Lung (tissue), 11 donors: ENCODE measurements at regions not wholly inside any gene's neighbourhood (a gene's known extent, or its start where the extent isn't known, plus 50 kb on each side); places are given as distances from the start of the nearest gene placed in this dataset.
A peak's percentile ranks its signal among the peaks of the same experiment; 100 is the strongest.

Source experiments
- ATAC-seq: fragments of 200-7000 bp; cut with Tn5 transposase; one replicate; pipeline ENCODE4 v1.9.1; 2020; ENCODE audit warnings: moderate number of reproducible peaks; ENCODE audit not compliant: insufficient read depth, low FRiP score
- DNase-seq, 3 donors: peaks; one replicate each; pipeline ENCODE4 v3.0.0-alpha.2; 2013 to 2017
- H3K27ac ChIP-seq, 2 donors: one replicate each; pipeline ENCODE4 v1.5.1; 2013; ENCODE audit warnings: mild to moderate bottlenecking in 2 of 2, moderate library complexity in 2 of 2, control low read depth in 1 of 2, inconsistent platforms in 1 of 2, low read depth in 1 of 2, low read length in 1 of 2
- H3K27me3 ChIP-seq, 3 donors: one replicate each; pipeline ENCODE4 v1.5.1; 2013; ENCODE audit warnings: low read length in 2 of 3; ENCODE audit not compliant: control insufficient read depth in 3 of 3, insufficient read depth in 3 of 3
- H3K36me3 ChIP-seq, 4 donors: one replicate each; pipeline ENCODE4 v1.5.1; 2013; ENCODE audit warnings: low read length in 4 of 4, mild to moderate bottlenecking in 1 of 4, moderate library complexity in 1 of 4; ENCODE audit not compliant: control insufficient read depth in 4 of 4, insufficient read depth in 4 of 4
- H3K4me1 ChIP-seq, 5 donors: one replicate each; pipeline ENCODE4 v1.5.1; 2013; ENCODE audit warnings: low read length in 5 of 5, mild to moderate bottlenecking in 2 of 5, moderate library complexity in 1 of 5; ENCODE audit not compliant: control insufficient read depth in 5 of 5, insufficient read depth in 5 of 5
- H3K4me3 ChIP-seq: one replicate; pipeline ENCODE4 v1.5.1; 2013; ENCODE audit warnings: mild to moderate bottlenecking, control low read depth, moderate library complexity
- H3K9ac ChIP-seq, 2 donors: one replicate each; pipeline ENCODE4 v1.5.1; 2013; ENCODE audit warnings: low read length in 2 of 2, control low read depth in 1 of 2; ENCODE audit not compliant: insufficient read depth in 1 of 2
- H3K9me3 ChIP-seq, 4 donors: one replicate each; pipeline ENCODE4 v1.5.1; 2013; ENCODE audit warnings: low read length in 3 of 4, mild to moderate bottlenecking in 1 of 4, moderate library complexity in 1 of 4; ENCODE audit not compliant: control insufficient read depth in 4 of 4, insufficient read depth in 3 of 4
- CTCF ChIP-seq: IDR thresholded peaks from 2 replicates; pipeline ENCODE4 v1.5.1; 2012; ENCODE audit warnings: mild to moderate bottlenecking; ENCODE audit errors: control extremely low read depth, extremely low read depth
- WGBS, 2 donors: extraction: QIAGEN DNeasy Blood & Tissue Kit; methylation state at CpG; one replicate each; pipeline ENCODE4 v1.1.7; 2013; 5-methylcytosine and 5-hydroxymethylcytosine counted together
- donor health status: control.
- donor health status: control.
- donor health status: Bipolar disorder and iron deficiency.
- donor health status: healthy.
- donor health status: DM: yes; HTN: yes; CAD: no.

GRCh38 chr12:63302269-63302940 lies 151.4 kb upstream of the AVPR1A start:
- no peaks in the 10 kb centered on the region for H3K9me3 ChIP-seq
- ATAC-seq (no peak), DNase-seq (no peak)
- no peak overlapping the region for H3K4me3 ChIP-seq
- H3K36me3 ChIP-seq, result no peaks in the 10 kb centered on the region
- no peak overlapping the region for H3K27ac ChIP-seq
- no peak overlapping the region for H3K9ac ChIP-seq
- TF ChIP-seq CTCF, result no peak
- H3K27me3 ChIP-seq, result no peaks in the 10 kb centered on the region
- no peaks in the 10 kb centered on the region for H3K4me1 ChIP-seq
- WGBS, 2 donors, result 69 to 70% methylated on average over 7 of the region's 7 CpGs

GRCh38 chr12:63301311-63301710 lies 150.3 kb upstream of the AVPR1A start:
- H3K9me3 ChIP-seq, result no peaks in the 10 kb centered on the region
- H3K27ac ChIP-seq, result no peak overlapping the region
- H3K36me3 ChIP-seq, result no peaks in the 10 kb centered on the region
- no peak for TF ChIP-seq CTCF
- H3K27me3 ChIP-seq, result no peaks in the 10 kb centered on the region
- H3K9ac ChIP-seq, result no peak overlapping the region
- DNase-seq (no peak), ATAC-seq (no peak)
- no peaks in the 10 kb centered on the region for H3K4me1 ChIP-seq
- no peak overlapping the region for H3K4me3 ChIP-seq

- Histone ChIP-seq H3K4me1 (no peaks in the 10 kb centered on the region), H3K9ac (no peak overlapping the region), H3K27ac (no peak overlapping the region), H3K27me3 (no peaks in the 10 kb centered on the region), H3K36me3 (no peaks in the 10 kb centered on the region), H3K4me3 (no peak overlapping the region), H3K9me3 (no peaks in the 10 kb centered on the region)
- DNase-seq (no peak), ATAC-seq (no peak)
- 57 to 76% methylated on average over 2 of the region's 2 CpGs for WGBS, 2 donors
- no peak for TF ChIP-seq CTCF
These were observed 147.5 kb upstream of the AVPR1A start for GRCh38 chr12:63298386-63298930.

- 40 to 48% methylated on average over 1 of the region's 1 CpG for WGBS, 2 donors
- no peaks in the 10 kb centered on the region for H3K27me3 ChIP-seq
- no peaks in the 10 kb centered on the region for H3K9me3 ChIP-seq
- H3K36me3 ChIP-seq, result no peaks in the 10 kb centered on the region
- ATAC-seq, result no peak
- no peak overlapping the region for H3K27ac ChIP-seq
- no peak for TF ChIP-seq CTCF
- H3K9ac ChIP-seq, result no peak overlapping the region
- DNase-seq, result peak in 1 of 3 donors; percentile 6
- no peaks in the 10 kb centered on the region for H3K4me1 ChIP-seq
- no peak overlapping the region for H3K4me3 ChIP-seq
These were observed 143.3 kb upstream of the AVPR1A start for GRCh38 chr12:63294327-63294632.
